ENCODE measurements at regions not wholly inside any gene's neighbourhood (a gene's known extent, or its start where the extent isn't known, plus 50 kb on each side); places are given as distances from the start of the nearest gene placed in this dataset.
"Not testable (repeated sequence)": the region's sequence is repeated elsewhere in the genome, so short reads cannot be mapped to it uniquely, and the experiment has no call there.

DNA sequence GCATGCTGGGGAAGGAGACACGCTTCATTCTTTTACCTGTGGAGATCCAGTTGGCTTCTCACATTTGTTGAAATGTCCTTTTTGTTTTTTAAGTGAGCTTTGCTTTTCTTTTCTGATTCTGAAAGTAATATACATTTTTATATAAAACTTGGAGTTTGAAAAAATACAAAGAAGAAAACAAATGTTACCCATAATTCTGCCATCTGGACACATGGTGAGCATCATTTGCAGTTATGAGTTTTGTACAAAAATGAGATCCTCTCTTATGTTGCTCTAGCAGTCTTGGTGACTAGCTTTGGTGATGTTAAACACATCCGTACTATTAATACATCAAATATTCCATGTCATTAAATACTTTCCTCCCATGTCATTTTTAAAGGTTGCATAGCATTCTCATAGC is 101.1 kb upstream of the OTOS start:
- no peaks in the 10 kb centered on the region for H3K9me3 Mint-ChIP-seq
- no peak for ATAC-seq

GRCh38 chr2:240243049-240243448 is 102.6 kb upstream of the OTOS start:
- H3K27me3 Mint-ChIP-seq: peaks cover 20% of the 10 kb centered on the region
- CTCF ChIA-PET: interaction anchor here (2.4 kb wide), 1 partner anchor 10 kb away, joined by 10 read pairs; no protein-coding TSS in a partner anchor
- ATAC-seq; H3K9me3 Mint-ChIP-seq; H3K4me1 Mint-ChIP-seq (ENCODE audit: low read depth); H3K27ac Mint-ChIP-seq; H3K36me3 Mint-ChIP-seq (ENCODE audit: low read depth); intact Hi-C loops (cut with micrococcal nuclease); DNase-seq; H3K4me3 Mint-ChIP-seq; POLR2A ChIA-PET: not testable (repeated sequence)

More for the DNA sequence above, 101.1 kb upstream of the OTOS start:
- intact Hi-C loops (cut with micrococcal nuclease): no loop called here
- Mint-ChIP-seq H3K27ac (no peak overlapping the region), H3K27me3 (peaks cover 17% of the 10 kb centered on the region), H3K4me3 (no peak overlapping the region), H3K36me3 (ENCODE audit: low read depth) (no peaks in the 10 kb centered on the region), H3K4me1 (ENCODE audit: low read depth) (no peaks in the 10 kb centered on the region)
- TF ChIP-seq, protein P1, sequence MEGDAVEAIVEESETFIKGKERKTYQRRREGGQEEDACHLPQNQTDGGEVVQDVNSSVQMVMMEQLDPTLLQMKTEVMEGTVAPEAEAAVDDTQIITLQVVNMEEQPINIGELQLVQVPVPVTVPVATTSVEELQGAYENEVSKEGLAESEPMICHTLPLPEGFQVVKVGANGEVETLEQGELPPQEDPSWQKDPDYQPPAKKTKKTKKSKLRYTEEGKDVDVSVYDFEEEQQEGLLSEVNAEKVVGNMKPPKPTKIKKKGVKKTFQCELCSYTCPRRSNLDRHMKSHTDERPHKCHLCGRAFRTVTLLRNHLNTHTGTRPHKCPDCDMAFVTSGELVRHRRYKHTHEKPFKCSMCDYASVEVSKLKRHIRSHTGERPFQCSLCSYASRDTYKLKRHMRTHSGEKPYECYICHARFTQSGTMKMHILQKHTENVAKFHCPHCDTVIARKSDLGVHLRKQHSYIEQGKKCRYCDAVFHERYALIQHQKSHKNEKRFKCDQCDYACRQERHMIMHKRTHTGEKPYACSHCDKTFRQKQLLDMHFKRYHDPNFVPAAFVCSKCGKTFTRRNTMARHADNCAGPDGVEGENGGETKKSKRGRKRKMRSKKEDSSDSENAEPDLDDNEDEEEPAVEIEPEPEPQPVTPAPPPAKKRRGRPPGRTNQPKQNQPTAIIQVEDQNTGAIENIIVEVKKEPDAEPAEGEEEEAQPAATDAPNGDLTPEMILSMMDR (IDR thresholded peaks at IDR 0.05): no peak
- ChIA-PET CTCF (interaction anchor here (1.2 to 1.4 kb wide), 2 partner anchors 8 to 10 kb away, joined by 4 to 5 read pairs; no protein-coding TSS in a partner anchor), POLR2A (no interaction called here)
- no peak for DNase-seq

DNA sequence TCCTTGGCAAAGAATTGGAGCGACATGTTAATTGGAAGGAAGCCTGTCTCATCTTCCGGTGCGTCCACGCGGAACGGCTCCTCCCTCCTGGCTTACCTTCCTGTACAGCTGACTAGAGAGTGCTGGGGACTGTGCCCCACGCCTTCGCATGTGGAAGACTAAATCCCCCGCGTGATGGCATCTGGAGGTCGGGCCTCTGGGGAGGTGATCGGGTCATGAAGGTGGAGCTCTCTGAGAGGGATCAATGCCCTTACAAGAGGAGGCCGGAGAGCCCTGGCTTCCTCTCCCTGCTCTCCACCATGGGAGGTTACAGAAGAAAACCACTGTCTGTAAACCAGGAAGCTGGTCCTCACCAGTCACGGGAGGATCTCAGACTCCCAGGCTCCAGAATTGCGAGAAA is 104.1 kb upstream of the OTOS start:
- TF ChIP-seq, protein P1 (IDR thresholded peaks at IDR 0.05): no peak
- ChIA-PET CTCF (interaction anchor here (0.9 to 2.4 kb wide), 2 partner anchors 12 to 17 kb away, joined by 3 to 10 read pairs; no protein-coding TSS in a partner anchor), POLR2A (no interaction called here)
- Mint-ChIP-seq H3K27me3 (peaks cover 14% of the 10 kb centered on the region), H3K36me3 (ENCODE audit: low read depth) (no peaks in the 10 kb centered on the region), H3K9me3 (no peaks in the 10 kb centered on the region), H3K4me3 (no peak overlapping the region), H3K4me1 (ENCODE audit: low read depth) (no peaks in the 10 kb centered on the region), H3K27ac (no peak overlapping the region)
- DNase-seq: no peak
- intact Hi-C loops (cut with micrococcal nuclease): no loop called here
- no peak for ATAC-seq

- CTCF ChIA-PET: interaction anchor here (0.9 to 2.4 kb wide), 2 partner anchors 13 to 18 kb away, joined by 3 to 10 read pairs; no protein-coding TSS in a partner anchor
These were observed 104.7 kb upstream of the OTOS start for GRCh38 chr2:240245184-240245583.

DNA sequence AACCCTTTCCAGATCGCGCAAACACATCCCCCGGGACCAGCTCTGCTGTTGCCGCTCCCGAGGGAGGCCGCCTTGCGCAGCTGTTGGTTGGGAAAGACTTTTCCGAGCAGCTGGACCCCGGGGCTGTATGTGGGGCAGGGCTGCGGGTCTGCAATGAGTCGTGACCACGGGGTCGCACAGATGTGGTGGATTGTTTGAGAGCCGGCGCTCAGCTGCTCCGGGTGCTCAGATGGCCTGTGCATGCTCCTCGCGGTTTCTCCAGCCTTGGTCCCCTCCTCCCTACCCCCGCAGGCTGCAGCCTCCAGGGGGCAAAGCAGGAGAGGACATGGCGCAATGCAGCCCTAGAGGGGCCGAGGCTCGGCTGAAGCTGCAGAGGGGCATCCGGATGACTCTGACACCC is 105.2 kb upstream of the OTOS start:
- peaks cover 12% of the 10 kb centered on the region for H3K27me3 Mint-ChIP-seq
- intact Hi-C loops (cut with micrococcal nuclease): no loop called here

More at GRCh38 chr2:240245184-240245583, 104.7 kb upstream of the OTOS start:
- no peak for ATAC-seq
- no peak for DNase-seq
- H3K36me3 Mint-ChIP-seq (ENCODE audit: low read depth): no peaks in the 10 kb centered on the region
- no peaks in the 10 kb centered on the region for H3K4me1 Mint-ChIP-seq (ENCODE audit: low read depth)
- H3K4me3 Mint-ChIP-seq: no peak overlapping the region
- TF ChIP-seq, protein P1 (IDR thresholded peaks at IDR 0.05): no peak
- intact Hi-C loops (cut with micrococcal nuclease): no loop called here
- H3K9me3 Mint-ChIP-seq: no peaks in the 10 kb centered on the region
- H3K27me3 Mint-ChIP-seq: peaks cover 14% of the 10 kb centered on the region
- no peak overlapping the region for H3K27ac Mint-ChIP-seq
- POLR2A ChIA-PET: no interaction called here

More for the DNA sequence above, 105.2 kb upstream of the OTOS start:
- TF ChIP-seq, protein P1 (IDR thresholded peaks at IDR 0.05): no peak
- ATAC-seq (no peak), DNase-seq (no peak)
- Mint-ChIP-seq H3K36me3 (ENCODE audit: low read depth) (no peaks in the 10 kb centered on the region), H3K4me1 (ENCODE audit: low read depth) (no peaks in the 10 kb centered on the region), H3K27ac (no peak overlapping the region), H3K9me3 (no peaks in the 10 kb centered on the region), H3K4me3 (no peak overlapping the region)
- ChIA-PET POLR2A (no interaction called here), CTCF (no interaction called here)

Data from activated CD8-positive, alpha-beta T cell treated with anti-CD3 and anti-CD28 coated beads for 36 hours (primary cell).